Mesodermal cell (in vitro differentiated cells): ENCODE measurements at regions not wholly inside any gene's neighbourhood (a gene's known extent, or its start where the extent isn't known, plus 50 kb on each side); places are given as distances from the start of the nearest gene placed in this dataset.

Source experiments
- H3K27ac ChIP-seq: 2 replicates; pipeline ENCODE4 v1.7.0; 2013; ENCODE audit warnings: mild to moderate bottlenecking, low read depth, low read length, moderate library complexity; ENCODE audit not compliant: severe bottlenecking
- H3K36me3 ChIP-seq: 2 replicates; pipeline ENCODE4 v1.7.1; 2013; ENCODE audit warnings: mild to moderate bottlenecking, low read length, moderate library complexity; ENCODE audit not compliant: control insufficient read depth, insufficient read depth
- H3K4me1 ChIP-seq: one replicate; pipeline ENCODE4 v1.7.1; 2013; ENCODE audit warnings: mild to moderate bottlenecking, low read length; ENCODE audit not compliant: insufficient read depth, control insufficient read depth, poor library complexity, severe bottlenecking
- H3K4me3 ChIP-seq: 2 replicates; pipeline ENCODE4 v1.7.0; 2013; ENCODE audit warnings: low read length, control low read depth, mild to moderate bottlenecking; ENCODE audit not compliant: insufficient read depth, poor library complexity, severe bottlenecking; ENCODE audit errors: extremely low read depth
- H3K9me3 ChIP-seq: 2 replicates; pipeline ENCODE4 v1.7.1; 2013; ENCODE audit warnings: mild to moderate bottlenecking, low read length, moderate library complexity; ENCODE audit not compliant: control insufficient read depth
- WGBS, 2 experiments: methylation state at CpG; one replicate each; pipeline ENCODE4 v1.1.5; 2013; ENCODE audit warnings: missing lambda C conversion rate in 2 of 2; ENCODE audit not compliant: insufficient coverage in 2 of 2; 5-methylcytosine and 5-hydroxymethylcytosine counted together

- 100% methylated on average over 1 of the region's 1 CpG; no CpG with 5 or more reads in 1 of the 2 experiments for WGBS, 2 experiments
- H3K4me1 ChIP-seq: peaks cover 29% of the 10 kb centered on the region
- H3K9me3 ChIP-seq: no peaks in the 10 kb centered on the region
- no peak overlapping the region for H3K27ac ChIP-seq
- no peaks in the 10 kb centered on the region for H3K36me3 ChIP-seq
- no peak overlapping the region for H3K4me3 ChIP-seq
Observed at GRCh38 chr13:106105153-106105552, 430.3 kb downstream of the EFNB2 start.

DNA sequence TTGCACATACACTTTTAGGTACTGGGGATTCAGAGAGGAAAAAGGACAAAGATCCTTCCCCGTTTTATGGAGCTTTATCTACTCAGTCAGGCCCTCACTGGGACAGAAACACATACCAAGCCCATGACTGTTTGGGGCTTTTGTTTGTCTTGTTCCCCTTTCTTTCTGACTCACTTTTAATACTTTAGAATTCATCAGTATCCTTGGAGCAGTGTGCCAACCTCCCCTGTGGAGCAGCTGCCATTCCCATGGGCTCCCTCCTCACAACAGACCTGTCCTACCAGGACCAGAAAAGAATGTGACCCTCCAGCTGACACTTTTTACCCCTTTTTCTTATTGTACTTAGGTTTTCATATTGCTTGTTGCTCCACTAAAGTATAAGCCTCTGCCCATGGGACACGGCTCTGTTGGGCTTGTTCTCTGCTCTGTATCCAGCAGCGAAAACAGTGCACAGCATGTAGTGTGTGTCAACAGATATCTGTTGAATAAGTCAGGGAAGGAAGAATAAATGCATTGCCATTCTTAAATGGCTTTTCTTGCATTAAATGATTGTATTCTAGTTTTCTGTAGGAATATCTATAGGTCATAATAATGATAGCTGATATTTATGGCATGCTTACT is 431.1 kb downstream of the EFNB2 start:
- no peaks in the 10 kb centered on the region for H3K9me3 ChIP-seq
- H3K36me3 ChIP-seq: no peaks in the 10 kb centered on the region
- H3K27ac ChIP-seq: peak overlapping the region; percentile 90
- peaks cover 34% of the 10 kb centered on the region for H3K4me1 ChIP-seq
- 40 to 79% methylated on average over 1 to 2 of the region's 3 CpGs for WGBS, 2 experiments
- no peak overlapping the region for H3K4me3 ChIP-seq

- Histone ChIP-seq H3K9me3 (no peaks in the 10 kb centered on the region), H3K27ac (peak overlapping the region; percentile 90), H3K36me3 (no peaks in the 10 kb centered on the region), H3K4me1 (peaks cover 34% of the 10 kb centered on the region), H3K4me3 (no peak overlapping the region)
- WGBS, 2 experiments: 81 to 87% methylated on average over 9 to 10 of the region's 10 CpGs
Observed at GRCh38 chr13:106103779-106104178, 431.7 kb downstream of the EFNB2 start.

GRCh38 chr13:106102786-106103185 is 432.7 kb downstream of the EFNB2 start:
- 100% methylated on average over 1 of the region's 4 CpGs for WGBS, 2 experiments
- Histone ChIP-seq H3K9me3 (no peaks in the 10 kb centered on the region), H3K4me1 (peaks cover 41% of the 10 kb centered on the region), H3K36me3 (no peaks in the 10 kb centered on the region), H3K4me3 (no peak overlapping the region), H3K27ac (no peak overlapping the region)

GRCh38 chr13:106101201-106101600 is 434.3 kb downstream of the EFNB2 start:
- peak overlapping the region; percentile 80 for H3K27ac ChIP-seq
- 20 to 64% methylated on average over 1 to 3 of the region's 5 CpGs for WGBS, 2 experiments
- peaks cover 41% of the 10 kb centered on the region for H3K4me1 ChIP-seq
- no peak overlapping the region for H3K4me3 ChIP-seq
- no peaks in the 10 kb centered on the region for H3K9me3 ChIP-seq
- no peaks in the 10 kb centered on the region for H3K36me3 ChIP-seq

GRCh38 chr13:106100171-106100919 is 435.1 kb downstream of the EFNB2 start:
- no peaks in the 10 kb centered on the region for H3K9me3 ChIP-seq
- WGBS, 2 experiments: 7 to 17% methylated on average over 4 to 6 of the region's 8 CpGs
- H3K36me3 ChIP-seq: no peaks in the 10 kb centered on the region
- H3K27ac ChIP-seq: peak overlapping the region; percentile 80
- no peak overlapping the region for H3K4me3 ChIP-seq
- peaks cover 41% of the 10 kb centered on the region for H3K4me1 ChIP-seq

DNA sequence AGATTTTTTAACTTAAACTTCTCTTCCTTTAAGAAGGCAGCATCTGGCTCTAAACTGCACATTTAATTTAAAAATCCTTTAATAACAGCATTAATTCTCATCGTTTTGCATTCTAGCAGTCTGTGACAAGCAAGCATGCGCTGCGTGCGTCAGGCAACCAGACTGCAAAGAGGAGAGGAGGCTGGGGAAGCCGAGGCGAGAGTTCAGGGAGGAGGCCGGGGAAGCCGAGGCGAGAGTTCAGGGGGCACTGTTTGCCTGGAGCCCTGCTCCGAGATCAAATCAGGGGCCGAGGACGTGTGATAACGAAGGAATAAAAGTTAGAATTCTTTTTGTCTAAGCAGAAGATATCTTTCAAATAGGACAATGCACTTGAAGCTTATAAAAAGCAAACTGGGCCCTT is 435.7 kb downstream of the EFNB2 start:
- no peaks in the 10 kb centered on the region for H3K36me3 ChIP-seq
- 70 to 84% methylated on average over 2 to 11 of the region's 13 CpGs for WGBS, 2 experiments
- no peak overlapping the region for H3K4me3 ChIP-seq
- no peaks in the 10 kb centered on the region for H3K9me3 ChIP-seq
- H3K4me1 ChIP-seq: peaks cover 41% of the 10 kb centered on the region
- H3K27ac ChIP-seq: peak overlapping the region; percentile 80

DNA sequence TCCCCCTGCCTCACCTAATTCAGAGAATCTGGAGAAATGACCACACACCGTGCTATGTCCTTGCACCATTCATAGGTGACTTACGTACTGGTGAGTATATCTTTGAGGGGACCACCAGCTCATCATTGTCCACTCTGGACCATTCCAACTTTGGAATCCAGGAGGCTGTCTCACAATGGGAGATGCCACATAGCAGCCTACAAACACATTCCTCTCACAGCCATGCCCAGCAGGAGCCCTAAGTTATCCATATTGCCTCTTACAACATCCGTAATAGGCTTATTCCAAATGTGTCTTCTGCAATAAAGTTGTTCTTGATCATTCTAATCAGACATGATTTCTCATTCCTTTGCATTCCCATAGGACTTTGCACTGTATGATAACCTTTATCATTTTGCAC is 436.7 kb downstream of the EFNB2 start:
- 77 to 96% methylated on average over 3 of the region's 3 CpGs for WGBS, 2 experiments
- peaks cover 38% of the 10 kb centered on the region for H3K4me1 ChIP-seq
- H3K36me3 ChIP-seq: no peaks in the 10 kb centered on the region
- no peaks in the 10 kb centered on the region for H3K9me3 ChIP-seq
- no peak overlapping the region for H3K4me3 ChIP-seq
- H3K27ac ChIP-seq: no peak overlapping the region

- WGBS, 2 experiments: 80 to 100% methylated on average over 1 to 2 of the region's 4 CpGs
- H3K9me3 ChIP-seq: no peaks in the 10 kb centered on the region
- H3K4me3 ChIP-seq: no peak overlapping the region
- H3K4me1 ChIP-seq: peaks cover 27% of the 10 kb centered on the region
- H3K36me3 ChIP-seq: no peaks in the 10 kb centered on the region
- H3K27ac ChIP-seq: no peak overlapping the region
Observed at GRCh38 chr13:106096661-106097092, 438.8 kb downstream of the EFNB2 start.

- Histone ChIP-seq H3K4me3 (no peak overlapping the region), H3K4me1 (peaks cover 20% of the 10 kb centered on the region), H3K27ac (no peak overlapping the region), H3K9me3 (no peaks in the 10 kb centered on the region), H3K36me3 (no peaks in the 10 kb centered on the region)
- 91 to 100% methylated on average over 3 of the region's 4 CpGs for WGBS, 2 experiments
Observed at GRCh38 chr13:106095919-106096318, 439.5 kb downstream of the EFNB2 start.

- WGBS, 2 experiments: 92 to 96% methylated on average over 3 to 4 of the region's 4 CpGs
- Histone ChIP-seq H3K27ac (no peak overlapping the region), H3K36me3 (no peaks in the 10 kb centered on the region), H3K4me3 (no peak overlapping the region), H3K9me3 (no peaks in the 10 kb centered on the region), H3K4me1 (peaks cover 15% of the 10 kb centered on the region)
Observed at GRCh38 chr13:106095406-106095805, 440.1 kb downstream of the EFNB2 start.
